DMS114 treated with DMSO at 0.1 percent for 48 hours (cell line): ENCODE measurements at regions not wholly inside any gene's neighbourhood (a gene's known extent, or its start where the extent isn't known, plus 50 kb on each side); places are given as distances from the start of the nearest gene placed in this dataset.
"Not testable (repeated sequence)": the region's sequence is repeated elsewhere in the genome, so short reads cannot be mapped to it uniquely, and the experiment has no call there.

ENCODE experiments used
- DNase-seq: peaks from one replicate; lab custom pipeline; 2025; ENCODE audit not compliant: unreplicated experiment; lab: John Stamatoyannopoulos, UW

GRCh38 chr6:140039364-140039763, 664.9 kb upstream of the CITED2 start:
- DNase-seq, result no peak

- DNase-seq, result no peak
Observed at GRCh38 chr6:140036196-140036595, 661.7 kb upstream of the CITED2 start.

- no peak for DNase-seq
Observed at GRCh38 chr6:140032189-140032588, 657.7 kb upstream of the CITED2 start.

- no peak for DNase-seq
Observed at GRCh38 chr6:140029551-140029950, 655.1 kb upstream of the CITED2 start.

- no peak for DNase-seq
Observed at GRCh38 chr6:140027219-140027618, 652.8 kb upstream of the CITED2 start.

- DNase-seq, result no peak
Observed at GRCh38 chr6:140026546-140026945, 652.1 kb upstream of the CITED2 start.

- no peak for DNase-seq
Observed at GRCh38 chr6:140025171-140025570, 650.7 kb upstream of the CITED2 start.

GRCh38 chr6:140020207-140020791, 645.9 kb upstream of the CITED2 start:
- no peak for DNase-seq

GRCh38 chr6:140018588-140018987, 644.1 kb upstream of the CITED2 start:
- DNase-seq, result no peak

- DNase-seq, result no peak
Observed at GRCh38 chr6:140017470-140017869, 643.0 kb upstream of the CITED2 start.

GRCh38 chr6:140012150-140012549, 637.7 kb upstream of the CITED2 start:
- no peak for DNase-seq

GRCh38 chr6:140011537-140011936, 637.1 kb upstream of the CITED2 start:
- DNase-seq, result no peak

- no peak for DNase-seq
Observed at GRCh38 chr6:140009286-140009685, 634.8 kb upstream of the CITED2 start.

GRCh38 chr6:140007525-140007924, 633.1 kb upstream of the CITED2 start:
- no peak for DNase-seq

GRCh38 chr6:140003217-140003616, 628.8 kb upstream of the CITED2 start:
- DNase-seq, result no peak

- DNase-seq, result peak; percentile 59
Observed at GRCh38 chr6:140002396-140003022, 628.1 kb upstream of the CITED2 start.

- DNase-seq, result peak; percentile 63
Observed at GRCh38 chr6:140001821-140002341, 627.4 kb upstream of the CITED2 start.

- DNase-seq, result no peak
Observed at GRCh38 chr6:140001005-140001404, 626.6 kb upstream of the CITED2 start.

GRCh38 chr6:139999661-140000060, 625.2 kb upstream of the CITED2 start:
- not testable (repeated sequence) for DNase-seq

- not testable (repeated sequence) for DNase-seq
Observed at GRCh38 chr6:139998478-139998877, 624.0 kb upstream of the CITED2 start.

GRCh38 chr6:139996253-139996834, 621.9 kb upstream of the CITED2 start:
- no peak for DNase-seq

- no peak for DNase-seq
Observed at GRCh38 chr6:139994998-139995397, 620.5 kb upstream of the CITED2 start.
